Adrenal gland (tissue), 9 donors: ENCODE measurements at regions not wholly inside any gene's neighbourhood (a gene's known extent, or its start where the extent isn't known, plus 50 kb on each side); places are given as distances from the start of the nearest gene placed in this dataset.

Experiments
- DNase-seq, 7 donors: peaks; one replicate each; pipeline ENCODE4 v3.0.0-alpha.2; 2019 to 2020
- H3K27ac ChIP-seq, 5 donors: fragments of 200-600 bp; sonication (generic) in 4 of 5; 1 replicate in 3 of 5; 2 replicates in 2 of 5; pipeline versions ENCODE4 v1.5.1 to v1.8.0; 2016 to 2020; ENCODE audit warnings: mild to moderate bottlenecking in 1 of 5
- H3K27me3 ChIP-seq: fragments of 200-600 bp; 2 replicates; pipeline ENCODE4 v1.8.0; 2021
- H3K36me3 ChIP-seq, 2 donors: fragments of 200-600 bp; replicated peaks in 1 of 2; 1 replicate in 1 of 2; 2 replicates in 1 of 2; pipeline versions ENCODE4 v1.5.1 to v1.8.0; 2018 to 2022
- H3K4me1 ChIP-seq, 2 donors: fragments of 200-600 bp; replicated peaks in 1 of 2; 1 replicate in 1 of 2; 2 replicates in 1 of 2; pipeline versions ENCODE4 v1.5.1 to v1.8.0; 2018 to 2021
- H3K4me3 ChIP-seq, 4 donors: fragments of 200-600 bp; sonication (generic) in 3 of 4; one replicate each; pipeline ENCODE4 v1.5.1; 2016 to 2018
- H3K9me3 ChIP-seq, 3 donors: fragments of 200-600 bp; sonication (generic) in 1 of 3; replicated peaks in 1 of 3; 1 replicate in 2 of 3; 2 replicates in 1 of 3; pipeline versions ENCODE4 v1.5.1 to v1.8.0; 2016 to 2021
- POLR2A ChIP-seq, 2 donors: fragments of 450-650 bp; IDR thresholded peaks; one replicate each; pipeline ENCODE4 v1.6.1; 2017; ENCODE audit warnings: antibody characterized with exemption in 2 of 2, mild to moderate bottlenecking in 2 of 2, moderate library complexity in 1 of 2
- WGBS, 4 donors: extraction: QIAGEN DNeasy Blood & Tissue Kit in 2 of 4; methylation state at CpG; one replicate each; pipeline versions ENCODE4 v1.1.5 to v1.1.7; 2013 to 2017; 5-methylcytosine and 5-hydroxymethylcytosine counted together
- intact Hi-C, 2 donors: fragments of 100-400 bp; cut with DNase I; formaldehyde crosslinking; loops; one replicate each; pipeline versions ENCODE4 v1.14.1 to v1.15.0; 2022 to 2023
- TF ChIP-seq, protein P1 (sequence below), 6 experiments: fragments of 450-650 bp in 4 of 6; fragments of 200-600 bp in 2 of 6; sonication (generic) in 1 of 6; IDR thresholded peaks; 1 replicate in 5 of 6; 2 replicates in 1 of 6; pipeline versions ENCODE4 v1.5.1 to v1.8.0; 2016 to 2021; ENCODE audit warnings: antibody characterized with exemption in 6 of 6, mild to moderate bottlenecking in 2 of 6, moderate library complexity in 1 of 6
- donor health status: healthy with polysubstance abuse.
- donor health status: Bipolar disorder and iron deficiency.
- donor health status: DM: yes; HTN: yes; CAD: no.
- donor health status: DM: no; HTN: no; CAD: no.
- donor health status: DM: no; HTN: no; CAD: no.

DNA sequence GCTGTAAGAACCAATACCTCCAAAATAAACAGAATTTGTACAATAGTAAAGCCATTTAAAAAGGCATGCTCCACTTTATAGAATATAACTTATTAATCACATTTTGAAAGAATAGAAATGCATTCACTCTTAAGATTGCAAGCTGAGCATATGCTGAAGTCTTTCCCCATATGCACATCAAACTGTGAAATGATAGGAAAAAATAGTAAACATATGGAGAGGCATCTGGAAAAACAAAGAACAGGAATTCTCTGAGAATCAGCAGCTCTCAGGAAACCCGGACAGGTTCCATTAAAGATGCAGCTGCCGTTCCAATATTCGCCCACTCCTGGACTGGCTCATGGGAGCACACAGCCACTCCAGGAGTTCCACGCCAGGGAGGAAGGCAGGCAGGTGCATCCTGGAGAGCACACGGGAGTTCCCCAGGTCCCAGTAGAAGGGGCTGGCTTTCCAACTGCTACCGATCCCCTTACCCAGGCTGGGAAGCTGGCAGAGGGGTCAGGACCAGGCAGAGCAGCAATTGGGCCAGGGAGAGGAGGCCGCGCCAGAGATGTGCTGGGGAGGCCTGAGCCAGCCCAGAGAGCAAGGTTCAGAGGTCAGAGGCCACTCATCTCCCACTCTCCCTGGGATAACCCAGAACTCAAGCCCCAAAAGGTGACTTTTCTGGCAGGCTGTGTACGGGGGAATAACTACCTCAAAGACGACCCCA is 111.1 kb downstream of the DLL1 start:
- Histone ChIP-seq H3K27ac (no peak overlapping the region), H3K9me3 (no peaks in the 10 kb centered on the region), H3K4me1 (no peaks in the 10 kb centered on the region), H3K36me3 (no peaks in the 10 kb centered on the region), H3K27me3 (no peaks in the 10 kb centered on the region), H3K4me3 (no peak overlapping the region)
- 83 to 87% (median 86%) methylated on average over 7 to 10 of the region's 10 CpGs for WGBS, 4 donors
- TF ChIP-seq, protein P1, sequence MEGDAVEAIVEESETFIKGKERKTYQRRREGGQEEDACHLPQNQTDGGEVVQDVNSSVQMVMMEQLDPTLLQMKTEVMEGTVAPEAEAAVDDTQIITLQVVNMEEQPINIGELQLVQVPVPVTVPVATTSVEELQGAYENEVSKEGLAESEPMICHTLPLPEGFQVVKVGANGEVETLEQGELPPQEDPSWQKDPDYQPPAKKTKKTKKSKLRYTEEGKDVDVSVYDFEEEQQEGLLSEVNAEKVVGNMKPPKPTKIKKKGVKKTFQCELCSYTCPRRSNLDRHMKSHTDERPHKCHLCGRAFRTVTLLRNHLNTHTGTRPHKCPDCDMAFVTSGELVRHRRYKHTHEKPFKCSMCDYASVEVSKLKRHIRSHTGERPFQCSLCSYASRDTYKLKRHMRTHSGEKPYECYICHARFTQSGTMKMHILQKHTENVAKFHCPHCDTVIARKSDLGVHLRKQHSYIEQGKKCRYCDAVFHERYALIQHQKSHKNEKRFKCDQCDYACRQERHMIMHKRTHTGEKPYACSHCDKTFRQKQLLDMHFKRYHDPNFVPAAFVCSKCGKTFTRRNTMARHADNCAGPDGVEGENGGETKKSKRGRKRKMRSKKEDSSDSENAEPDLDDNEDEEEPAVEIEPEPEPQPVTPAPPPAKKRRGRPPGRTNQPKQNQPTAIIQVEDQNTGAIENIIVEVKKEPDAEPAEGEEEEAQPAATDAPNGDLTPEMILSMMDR (IDR thresholded peaks at IDR 0.05): no peak
- no peak for TF ChIP-seq POLR2A (IDR thresholded peaks at IDR 0.05)
- intact Hi-C loops: no loop called here
- peak in 1 of 7 donors; percentile 10 for DNase-seq

DNA sequence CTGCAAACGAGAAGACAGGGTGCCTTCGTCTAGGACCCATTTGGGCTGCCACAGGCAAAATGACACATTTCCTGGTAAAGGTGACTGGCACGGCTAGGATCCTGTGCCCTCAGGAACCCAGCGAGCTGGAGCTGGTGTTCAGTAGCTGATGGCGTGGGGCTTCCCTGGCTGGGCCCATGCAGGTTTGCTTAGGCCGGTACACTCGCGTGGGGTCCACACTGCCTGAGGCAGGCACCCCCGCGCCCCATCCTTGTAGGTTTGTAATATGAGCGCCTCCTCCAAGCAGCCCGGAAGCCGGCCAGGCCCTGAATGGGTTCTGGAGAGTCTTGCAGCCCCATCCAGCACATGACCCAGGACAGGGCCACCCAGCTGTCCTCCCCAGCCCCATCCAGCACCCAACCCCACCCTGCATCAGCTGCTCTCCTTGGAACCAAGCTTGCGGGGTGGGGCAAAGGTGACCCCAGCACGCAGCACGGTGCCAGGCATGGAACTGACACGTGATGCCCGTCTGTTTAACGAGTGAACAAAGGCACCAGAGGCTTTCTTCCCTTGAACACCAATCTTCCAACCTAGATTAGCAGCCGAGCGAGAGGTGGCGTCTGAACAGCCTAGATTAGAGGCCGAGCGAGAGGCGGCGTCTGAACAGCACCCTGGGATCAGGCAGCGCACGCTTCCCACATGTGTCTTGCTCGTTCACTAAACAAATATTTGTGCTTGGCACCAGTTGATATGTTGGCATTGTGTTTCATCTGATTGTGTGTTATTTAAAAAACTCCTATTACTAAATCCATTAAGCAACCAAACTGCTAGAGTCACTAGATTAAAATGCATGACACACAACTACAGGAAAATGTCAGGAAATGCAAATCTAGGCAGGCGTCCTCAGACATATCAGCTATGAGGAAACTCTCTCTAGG is 112.1 kb downstream of the DLL1 start:
- WGBS, 4 donors: 81 to 89% (median 87%) methylated on average over 15 to 30 of the region's 30 CpGs
- peak in 3 of 7 donors; percentile 13 to 48 (median 18) for DNase-seq
- intact Hi-C loops: no loop called here
- H3K27me3 ChIP-seq: no peaks in the 10 kb centered on the region
- H3K4me3 ChIP-seq: no peak overlapping the region
- H3K27ac ChIP-seq: no peak overlapping the region
- H3K36me3 ChIP-seq: no peaks in the 10 kb centered on the region
- no peaks in the 10 kb centered on the region for H3K4me1 ChIP-seq
- H3K9me3 ChIP-seq: no peaks in the 10 kb centered on the region
- no peak for TF ChIP-seq POLR2A (IDR thresholded peaks at IDR 0.05)
- TF ChIP-seq, protein P1 (IDR thresholded peaks at IDR 0.05): no peak

GRCh38 chr6:170177772-170178560 is 112.9 kb downstream of the DLL1 start:
- peak in 3 of 7 donors; percentile 10 to 52 (median 19) for DNase-seq
- intact Hi-C loops: no loop called here

More at GRCh38 chr6:170177772-170178560, 112.9 kb downstream of the DLL1 start:
- Histone ChIP-seq H3K9me3 (no peaks in the 10 kb centered on the region), H3K4me1 (no peaks in the 10 kb centered on the region), H3K27ac (no peak overlapping the region), H3K27me3 (no peaks in the 10 kb centered on the region), H3K36me3 (no peaks in the 10 kb centered on the region), H3K4me3 (no peak overlapping the region)
- 92 to 98% (median 95%) methylated on average over 22 to 26 of the region's 26 CpGs for WGBS, 4 donors
- TF ChIP-seq POLR2A (IDR thresholded peaks at IDR 0.05): no peak
- TF ChIP-seq, protein P1 (IDR thresholded peaks at IDR 0.05): no peak
